SK-N-MC (cell line): ENCODE measurements at regions not wholly inside any gene's neighbourhood (a gene's known extent, or its start where the extent isn't known, plus 50 kb on each side); places are given as distances from the start of the nearest gene placed in this dataset.

Source experiments
- EZH2 ChIP-seq: fragments of 200-600 bp; sonication (generic); IDR thresholded peaks from one replicate; pipeline ENCODE4 v1.6.1; 2017; ENCODE audit warnings: antibody characterized with exemption
- POLR2AphosphoS5 ChIP-seq: IDR thresholded peaks from 2 replicates; pipeline ENCODE4 v1.6.1; 2012; ENCODE audit warnings: mild to moderate bottlenecking, low read depth, low read length, borderline replicate concordance

GRCh38 chr5:93189707-93190120, 391.3 kb downstream of the NR2F1-AS1 start:
- no peak for TF ChIP-seq EZH2
- no peak for TF ChIP-seq POLR2AphosphoS5
